Pancreas (tissue), 10 donors: ENCODE measurements at regions not wholly inside any gene's neighbourhood (a gene's known extent, or its start where the extent isn't known, plus 50 kb on each side); places are given as distances from the start of the nearest gene placed in this dataset.

ENCODE experiments used
- ATAC-seq, 4 donors: fragments of 200-7000 bp; cut with Tn5 transposase; one replicate each; pipeline versions ENCODE4 v1.8.0 to v1.9.1; 2020; ENCODE audit warnings: mild to moderate bottlenecking in 4 of 4, moderate library complexity in 4 of 4
- DNase-seq, 6 donors: peaks; one replicate each; pipeline ENCODE4 v3.0.0-alpha.2; 2020
- FAIRE-seq: peaks from 2 replicates; lab custom pipeline; 2012; peaks lifted over from hg19 to GRCh38; lab: Jason Lieb, UNC
- H3K27ac ChIP-seq, 4 donors: fragments of 200-600 bp; sonication (generic); 1 replicate in 3 of 4; 2 replicates in 1 of 4; pipeline versions ENCODE4 v1.5.0 to v1.8.0; 2020
- H3K27me3 ChIP-seq, 4 donors: fragments of 200-600 bp; one replicate each; pipeline ENCODE4 v1.8.0; 2021
- H3K36me3 ChIP-seq, 3 donors: fragments of 200-600 bp; sonication (generic) in 1 of 3; one replicate each; pipeline versions ENCODE4 v1.5.0 to v1.8.0; 2020 to 2021
- H3K4me1 ChIP-seq, 3 donors: fragments of 200-600 bp; one replicate each; pipeline ENCODE4 v1.8.0; 2021
- H3K4me3 ChIP-seq, 4 donors: fragments of 200-600 bp; sonication (generic) in 2 of 4; one replicate each; pipeline versions ENCODE4 v1.5.0 to v1.8.0; 2020 to 2021
- H3K9me3 ChIP-seq, 4 donors: fragments of 200-600 bp; one replicate each; pipeline ENCODE4 v1.8.0; 2021
- WGBS, 2 donors: extraction: QIAGEN DNeasy Blood & Tissue Kit; methylation state at CpG; one replicate each; pipeline ENCODE4 v1.1.7; 2013; 5-methylcytosine and 5-hydroxymethylcytosine counted together
- intact Hi-C, 3 donors: fragments of 100-400 bp; cut with DNase I; formaldehyde crosslinking; loops; one replicate each; pipeline versions ENCODE4 v1.11.1 to v1.14.2; 2022
- TF ChIP-seq, protein P1 (sequence below), 4 donors: fragments of 200-600 bp; sonication (generic) in 3 of 4; IDR thresholded peaks; one replicate each; pipeline versions ENCODE4 v1.5.0 to v1.8.0; 2021; ENCODE audit warnings: antibody characterized with exemption in 4 of 4
- donor health status: healthy with polysubstance abuse.
- donor health status: DM: no; HTN: no; CAD: no; lungs with moderate emphysema.
- donor health status: DM: no; HTN: no; CAD: no.
- donor health status: control.
- donor health status: control.
- donor health status: Bipolar disorder and iron deficiency.
- donor health status: DM: yes; HTN: yes; CAD: no.
- donor health status: DM: no; HTN: no; CAD: no.
- donor health status: DM: no; HTN: no; CAD: no.
- donor health status: DM: yes; HTN: yes; CAD: no.

DNA sequence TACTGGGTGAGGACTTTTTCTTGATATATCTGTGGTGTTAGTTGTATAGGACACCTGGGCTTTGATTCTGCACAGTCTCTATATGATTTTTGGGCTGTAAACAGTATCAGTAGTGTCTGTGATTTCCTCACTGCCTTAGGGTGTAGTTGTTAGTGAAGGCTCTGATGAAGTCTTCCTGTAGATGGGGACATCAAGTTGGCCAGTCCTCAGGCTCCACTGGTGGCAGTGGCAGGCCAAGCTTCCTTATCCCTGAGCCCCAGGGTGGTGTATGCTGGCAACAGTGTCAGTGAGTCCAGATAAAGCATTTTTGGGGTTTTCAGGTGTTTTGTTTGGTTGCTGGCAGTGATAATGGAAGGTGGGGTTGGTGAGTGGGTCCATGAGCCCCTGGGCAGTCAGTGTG lies 961.4 kb downstream of the DSC3 start:
- intact Hi-C loops = no loop called here
- no peak for FAIRE-seq
- Histone ChIP-seq H3K36me3 (no peaks in the 10 kb centered on the region), H3K4me3 (no peak overlapping the region), H3K9me3 (no peaks in the 10 kb centered on the region), H3K27me3 (no peaks in the 10 kb centered on the region), H3K27ac (no peak overlapping the region), H3K4me1 (no peaks in the 10 kb centered on the region)
- ATAC-seq = no peak
- DNase-seq = no peak
- TF ChIP-seq, protein P1, sequence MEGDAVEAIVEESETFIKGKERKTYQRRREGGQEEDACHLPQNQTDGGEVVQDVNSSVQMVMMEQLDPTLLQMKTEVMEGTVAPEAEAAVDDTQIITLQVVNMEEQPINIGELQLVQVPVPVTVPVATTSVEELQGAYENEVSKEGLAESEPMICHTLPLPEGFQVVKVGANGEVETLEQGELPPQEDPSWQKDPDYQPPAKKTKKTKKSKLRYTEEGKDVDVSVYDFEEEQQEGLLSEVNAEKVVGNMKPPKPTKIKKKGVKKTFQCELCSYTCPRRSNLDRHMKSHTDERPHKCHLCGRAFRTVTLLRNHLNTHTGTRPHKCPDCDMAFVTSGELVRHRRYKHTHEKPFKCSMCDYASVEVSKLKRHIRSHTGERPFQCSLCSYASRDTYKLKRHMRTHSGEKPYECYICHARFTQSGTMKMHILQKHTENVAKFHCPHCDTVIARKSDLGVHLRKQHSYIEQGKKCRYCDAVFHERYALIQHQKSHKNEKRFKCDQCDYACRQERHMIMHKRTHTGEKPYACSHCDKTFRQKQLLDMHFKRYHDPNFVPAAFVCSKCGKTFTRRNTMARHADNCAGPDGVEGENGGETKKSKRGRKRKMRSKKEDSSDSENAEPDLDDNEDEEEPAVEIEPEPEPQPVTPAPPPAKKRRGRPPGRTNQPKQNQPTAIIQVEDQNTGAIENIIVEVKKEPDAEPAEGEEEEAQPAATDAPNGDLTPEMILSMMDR (IDR thresholded peaks at IDR 0.05) = no peak

DNA sequence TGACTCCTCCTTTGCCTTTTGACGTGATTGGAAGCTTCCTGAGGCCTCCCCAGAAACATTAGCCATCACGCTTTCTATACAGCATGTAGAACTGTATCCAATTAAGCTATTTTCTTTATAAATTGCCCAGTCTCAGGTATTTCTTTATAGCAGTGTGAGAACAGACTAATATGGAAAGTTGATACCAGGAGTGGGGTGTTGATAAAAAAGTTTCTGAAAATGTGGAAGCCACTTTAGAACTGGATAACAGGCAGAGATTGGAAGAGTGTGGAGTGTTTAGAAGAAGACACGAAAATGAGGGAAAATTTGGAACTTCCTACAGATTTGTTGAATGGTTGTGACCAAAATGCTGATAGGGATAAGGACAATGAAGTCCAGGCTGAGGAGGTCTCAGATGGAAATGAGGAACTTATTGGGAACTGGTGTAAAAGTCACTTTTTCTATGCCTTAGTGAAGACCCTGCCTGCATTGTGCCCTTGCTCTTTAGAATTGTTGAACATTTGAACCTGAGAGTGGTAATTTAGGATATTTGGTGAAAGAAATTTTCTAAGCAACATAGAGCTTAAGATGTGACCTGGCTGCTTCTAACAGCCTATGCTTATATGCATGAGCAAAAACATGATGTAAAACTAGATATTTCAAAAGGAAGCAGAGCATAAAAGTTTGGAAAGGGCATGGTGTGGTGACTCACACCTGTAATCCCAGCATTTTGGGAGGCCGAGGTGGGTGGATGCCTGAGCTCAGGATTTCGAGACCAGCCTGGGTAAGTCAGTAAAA lies 969.7 kb downstream of the DSC3 start:
- intact Hi-C loops = no loop called here
- FAIRE-seq = no peak
- H3K4me3 ChIP-seq = no peak overlapping the region
- no peaks in the 10 kb centered on the region for H3K36me3 ChIP-seq
- no peaks in the 10 kb centered on the region for H3K9me3 ChIP-seq
- DNase-seq = no peak
- H3K4me1 ChIP-seq = no peaks in the 10 kb centered on the region
- TF ChIP-seq, protein P1 (IDR thresholded peaks at IDR 0.05) = no peak
- no peak for ATAC-seq
- H3K27me3 ChIP-seq = no peaks in the 10 kb centered on the region
- 49 to 61% methylated on average over 5 of the region's 5 CpGs for WGBS, 2 donors
- H3K27ac ChIP-seq = no peak overlapping the region

DNA sequence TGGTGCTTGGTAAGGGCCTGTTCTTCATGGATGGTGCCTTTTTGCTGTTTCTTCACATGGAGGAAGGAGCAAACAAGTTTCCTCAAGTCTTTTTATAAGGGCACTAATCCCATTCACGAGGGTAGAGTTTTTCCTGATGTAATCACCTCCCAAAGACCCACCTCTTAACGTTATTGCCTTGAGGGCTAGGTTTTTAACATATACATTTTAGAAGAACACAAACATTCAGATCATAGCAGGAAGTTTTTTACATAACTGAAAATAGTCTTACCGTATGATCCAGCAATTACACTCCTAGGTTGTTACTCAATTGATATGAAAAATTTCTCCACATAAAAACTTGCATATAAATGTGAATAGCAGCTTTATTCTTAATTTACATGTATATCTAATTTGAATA lies 976.3 kb downstream of the DSC3 start:
- no peak overlapping the region for H3K27ac ChIP-seq
- no peaks in the 10 kb centered on the region for H3K9me3 ChIP-seq
- DNase-seq = no peak
- WGBS, 2 donors = 42 to 43% methylated on average over 3 of the region's 3 CpGs
- no peaks in the 10 kb centered on the region for H3K4me1 ChIP-seq
- intact Hi-C loops = no loop called here
- H3K27me3 ChIP-seq = no peaks in the 10 kb centered on the region
- H3K36me3 ChIP-seq = no peaks in the 10 kb centered on the region
- TF ChIP-seq, protein P1 (IDR thresholded peaks at IDR 0.05) = no peak
- ATAC-seq = no peak
- H3K4me3 ChIP-seq = no peak overlapping the region
- no peak for FAIRE-seq

DNA sequence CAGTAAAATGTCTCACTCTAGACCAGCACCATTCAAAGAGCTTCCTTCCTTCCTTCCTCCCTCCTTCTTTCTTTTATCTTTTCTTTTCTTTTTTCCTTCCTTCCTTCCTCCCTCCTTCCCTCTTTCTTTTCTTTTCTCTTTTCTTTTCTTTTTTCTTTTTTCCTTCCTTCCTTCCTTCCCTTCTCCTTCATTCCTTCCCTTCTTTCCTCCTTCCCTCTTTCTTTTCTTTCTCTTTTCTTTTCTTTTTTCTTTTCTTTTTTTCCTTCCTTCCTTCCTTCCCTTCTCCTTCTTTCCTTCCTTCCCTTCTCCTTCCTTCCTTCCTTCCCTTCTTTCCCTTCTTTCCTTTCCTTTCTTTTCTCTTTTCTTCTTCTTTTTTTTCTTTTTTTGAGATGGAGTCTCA lies 985.1 kb downstream of the DSC3 start:
- H3K9me3 ChIP-seq = no peaks in the 10 kb centered on the region
- TF ChIP-seq, protein P1 (IDR thresholded peaks at IDR 0.05) = no peak
- intact Hi-C loops = no loop called here
- H3K36me3 ChIP-seq = no peaks in the 10 kb centered on the region
- FAIRE-seq (no peak), DNase-seq (no peak), ATAC-seq (no peak)
- no peak overlapping the region for H3K27ac ChIP-seq
- H3K27me3 ChIP-seq = no peaks in the 10 kb centered on the region
- no peaks in the 10 kb centered on the region for H3K4me1 ChIP-seq
- no peak overlapping the region for H3K4me3 ChIP-seq

DNA sequence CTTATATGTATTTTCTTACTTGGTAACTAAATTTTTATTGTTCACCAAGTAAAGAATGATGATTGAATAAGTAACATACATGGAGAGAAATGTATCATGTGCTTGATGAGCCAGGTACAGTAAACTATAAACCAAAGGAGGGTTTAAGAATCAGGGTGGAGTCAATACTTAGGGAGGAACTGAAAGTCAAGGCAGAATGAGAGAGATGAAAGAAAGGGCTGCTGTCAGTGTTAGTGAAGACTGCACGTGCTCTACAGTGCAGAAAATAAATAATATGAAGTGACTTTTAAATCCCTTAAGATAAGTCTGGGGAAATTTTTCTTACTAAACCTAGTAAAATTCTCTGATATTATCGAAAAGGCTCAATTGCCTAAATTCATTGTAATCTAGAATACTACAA lies 986.0 kb downstream of the DSC3 start:
- FAIRE-seq (no peak), ATAC-seq (no peak), DNase-seq (no peak)
- H3K9me3 ChIP-seq = no peaks in the 10 kb centered on the region
- no peaks in the 10 kb centered on the region for H3K4me1 ChIP-seq
- 37 to 66% methylated on average over 2 of the region's 2 CpGs for whole genome bisulfite sequencing, 2 donors
- TF ChIP-seq, protein P1 (IDR thresholded peaks at IDR 0.05) = no peak
- intact Hi-C loops = no loop called here
- H3K27ac ChIP-seq = no peak overlapping the region
- H3K27me3 ChIP-seq = no peaks in the 10 kb centered on the region
- H3K36me3 ChIP-seq = no peaks in the 10 kb centered on the region
- H3K4me3 ChIP-seq = no peak overlapping the region
